NCI-H524 treated with DMSO at 0.1 percent for 48 hours (cell line): ENCODE measurements at regions not wholly inside any gene's neighbourhood (a gene's known extent, or its start where the extent isn't known, plus 50 kb on each side); places are given as distances from the start of the nearest gene placed in this dataset.
A peak's percentile ranks its signal among the peaks of the same experiment; 100 is the strongest.
"Not testable (repeated sequence)": the region's sequence is repeated elsewhere in the genome, so short reads cannot be mapped to it uniquely, and the experiment has no call there.

Experiments used
- DNase-seq: peaks from one replicate; lab custom pipeline; 2025; lab: John Stamatoyannopoulos, UW

- no peak for DNase-seq
Measured at GRCh38 chrX:115357326-115358120, 68.0 kb downstream of the LUZP4 start.

DNA sequence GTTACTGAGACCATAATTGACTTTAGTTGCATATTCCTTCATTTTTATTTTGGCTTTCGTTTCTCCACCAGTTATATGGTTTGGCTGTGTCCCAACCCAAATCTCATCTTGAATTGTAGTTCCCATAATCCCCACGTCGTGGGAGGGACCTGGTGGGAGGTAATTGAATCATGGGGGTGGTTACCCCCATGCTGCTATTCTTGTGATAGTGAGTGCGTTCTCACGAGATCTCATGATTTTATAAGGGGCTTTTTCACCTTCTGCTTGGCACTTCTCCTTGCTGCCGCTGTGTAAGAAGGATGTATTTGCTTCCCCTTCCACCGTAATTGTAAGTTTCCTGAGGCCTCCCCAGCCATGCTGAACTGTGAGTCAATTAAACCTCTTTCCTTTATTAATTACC lies 70.0 kb downstream of the LUZP4 start:
- DNase-seq: not testable (repeated sequence)

DNA sequence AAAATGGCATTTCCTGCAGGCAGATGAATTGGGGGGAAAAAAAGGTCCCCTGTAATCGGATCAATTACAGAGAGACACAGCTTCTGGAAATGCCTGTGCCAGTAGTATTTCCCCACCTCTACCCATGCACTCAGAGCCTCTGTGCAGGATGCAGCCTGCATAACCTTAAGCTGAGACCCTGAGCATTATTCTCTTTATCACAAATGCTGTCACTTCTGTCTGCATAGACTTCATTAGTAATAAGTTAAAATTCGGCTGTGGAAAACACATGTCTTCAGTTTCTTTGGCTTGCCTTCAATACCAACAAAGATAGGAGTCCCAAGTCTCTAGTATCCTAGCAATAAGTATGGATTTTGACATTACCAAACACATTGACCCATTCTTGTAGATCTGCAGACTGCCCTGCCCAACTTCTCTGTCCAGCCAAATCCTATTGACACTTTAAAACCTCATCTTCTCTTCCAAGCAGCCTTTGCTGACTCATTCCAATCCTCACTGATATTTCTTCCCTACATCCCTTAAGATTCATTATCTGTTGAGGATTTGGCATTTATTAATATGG lies 70.8 kb downstream of the LUZP4 start:
- no peak for DNase-seq

- peak; percentile 36 for DNase-seq
Measured at GRCh38 chrX:115362334-115363095, 73.0 kb downstream of the LUZP4 start.

DNA sequence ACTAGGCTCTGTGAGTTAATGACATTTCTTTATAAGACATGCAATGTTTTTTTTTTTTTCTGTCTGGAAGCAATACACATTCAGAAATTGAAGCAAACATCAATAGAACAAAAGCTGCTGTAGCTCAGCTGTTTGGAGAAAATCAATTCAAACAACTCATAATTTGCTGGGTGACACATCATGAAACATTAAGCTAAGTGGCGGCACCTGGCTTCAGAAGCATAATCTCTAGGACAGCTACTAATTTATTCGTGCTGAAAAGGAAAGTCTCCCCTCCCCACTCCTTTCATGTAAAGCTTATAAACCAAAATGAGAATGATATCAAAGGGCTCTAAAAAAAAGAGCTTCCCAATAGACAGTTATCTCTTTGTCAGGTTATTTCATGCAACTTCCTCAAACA lies 73.9 kb downstream of the LUZP4 start:
- no peak for DNase-seq

GRCh38 chrX:115363897-115364296 lies 74.4 kb downstream of the LUZP4 start:
- no peak for DNase-seq

DNA sequence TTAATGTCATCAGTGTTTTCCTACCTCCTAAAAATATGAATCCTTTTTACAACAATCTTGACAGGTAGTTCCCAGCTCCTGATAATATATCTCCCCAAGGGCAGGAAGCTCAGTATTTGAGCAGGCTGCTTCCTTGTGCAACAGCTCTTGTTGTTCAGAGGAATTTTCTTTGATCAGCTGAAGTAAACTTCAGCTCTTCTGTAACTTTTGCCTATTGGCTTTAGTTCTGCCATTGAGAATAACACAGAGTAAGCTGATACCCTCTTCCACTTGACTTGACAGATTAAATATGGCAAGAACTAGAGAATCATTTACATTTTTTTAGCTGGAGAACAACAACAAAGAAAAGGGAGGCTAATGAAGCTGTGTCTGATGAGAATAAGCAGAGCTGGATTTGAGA lies 75.2 kb downstream of the LUZP4 start:
- DNase-seq: no peak

DNA sequence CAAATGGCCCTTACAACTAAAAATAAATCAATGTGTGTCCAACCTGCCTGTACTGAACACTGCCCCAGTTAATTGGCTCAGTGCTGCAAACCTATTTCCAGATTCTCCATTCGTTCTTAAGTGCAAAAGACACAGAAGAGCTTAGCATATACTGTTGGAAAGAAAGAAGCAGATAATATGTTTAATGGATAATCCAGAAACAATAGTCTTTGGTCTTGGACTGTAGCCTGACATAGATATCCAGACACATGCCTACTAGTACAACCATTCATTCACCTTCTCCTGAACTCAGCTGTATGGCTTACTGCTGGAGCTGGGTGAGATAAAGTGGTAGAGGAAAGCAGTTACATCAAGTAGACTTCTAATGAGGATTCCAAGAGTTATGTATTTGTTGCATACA lies 77.0 kb downstream of the LUZP4 start:
- no peak for DNase-seq

DNA sequence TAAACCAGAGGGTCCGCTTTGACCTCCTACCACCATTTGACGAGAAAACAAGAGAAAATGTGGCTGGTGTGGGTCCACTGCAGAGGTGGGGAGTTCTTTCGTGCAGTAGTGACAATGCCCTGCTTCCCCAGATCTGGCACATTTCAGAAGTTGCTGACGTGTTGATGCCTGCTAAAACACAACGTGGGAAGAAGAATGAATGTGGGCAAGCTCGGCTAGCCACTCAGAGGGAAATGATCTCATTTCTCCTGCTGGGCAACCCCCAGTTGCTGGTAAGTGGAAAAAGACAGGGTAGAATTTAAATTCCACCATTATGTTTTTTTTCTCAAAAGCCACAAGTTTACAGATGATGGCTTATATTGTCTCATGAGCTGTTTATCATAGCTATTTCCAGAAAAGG lies 77.9 kb downstream of the LUZP4 start:
- DNase-seq: no peak

GRCh38 chrX:115367951-115368350 lies 78.4 kb downstream of the LUZP4 start:
- DNase-seq: no peak

DNA sequence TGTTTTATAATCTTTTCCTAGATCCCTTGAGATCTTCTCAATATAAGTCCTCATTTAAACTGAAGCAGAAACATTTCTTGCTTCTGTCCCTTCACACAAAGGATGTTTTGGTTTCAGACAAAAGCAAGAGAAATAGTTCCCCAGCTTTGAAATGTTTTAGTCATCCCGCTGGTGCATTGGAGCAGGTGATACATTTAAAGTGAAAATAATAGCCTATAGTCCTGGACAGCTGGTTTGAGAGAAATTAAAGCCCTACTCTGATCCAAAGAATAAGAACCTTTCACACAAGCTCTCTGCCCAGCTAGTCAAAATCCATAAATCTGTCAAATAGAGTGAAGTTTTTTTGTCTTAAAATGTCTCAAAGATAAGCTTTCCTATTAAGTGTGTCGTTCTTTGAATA lies 79.4 kb downstream of the LUZP4 start:
- no peak for DNase-seq

DNA sequence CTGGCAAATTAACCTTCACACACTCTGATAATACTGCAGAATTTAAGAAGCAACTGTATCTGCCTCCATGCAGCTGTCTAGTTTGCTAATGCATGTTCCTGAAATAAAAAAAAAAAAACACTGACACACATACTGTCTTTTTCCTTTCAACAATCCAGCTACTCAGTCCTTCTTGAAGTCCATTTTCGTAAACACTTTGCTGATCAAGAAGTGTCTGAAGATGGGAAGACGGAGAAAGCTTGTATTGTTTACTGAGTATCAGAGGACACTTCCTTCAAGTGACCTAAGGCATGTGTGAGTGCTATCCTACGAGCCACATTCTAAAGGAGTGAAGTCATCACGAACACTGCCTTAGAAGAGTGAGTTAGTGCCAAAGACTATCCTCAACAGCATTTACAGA lies 82.6 kb downstream of the LUZP4 start:
- no peak for DNase-seq

GRCh38 chrX:115373308-115373707 lies 83.8 kb downstream of the LUZP4 start:
- DNase-seq: no peak

- no peak for DNase-seq
Measured at GRCh38 chrX:115378471-115378870, 89.0 kb downstream of the LUZP4 start.

DNA sequence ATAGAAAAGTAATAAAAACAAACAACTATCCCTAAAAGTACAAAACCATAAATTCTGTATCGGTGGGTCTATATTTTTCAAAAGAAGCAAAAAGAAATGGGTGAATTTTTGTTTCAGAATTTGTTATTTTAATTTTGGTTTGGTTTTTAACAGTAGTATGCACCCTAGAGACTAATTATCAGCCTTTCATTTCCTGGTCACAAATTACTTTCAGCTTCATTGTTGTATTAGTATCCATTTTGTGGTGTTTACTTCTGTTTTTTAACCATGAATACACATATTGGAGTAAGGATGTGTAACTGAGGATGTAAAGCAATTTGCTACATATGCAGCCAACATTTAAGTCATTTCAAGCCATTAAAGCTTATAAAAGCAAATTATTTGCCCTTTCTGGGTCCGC lies 97.8 kb downstream of the LUZP4 start:
- no peak for DNase-seq

GRCh38 chrX:115388879-115389278 lies 99.4 kb downstream of the LUZP4 start:
- DNase-seq: no peak

GRCh38 chrX:115390078-115390477 lies 100.6 kb downstream of the LUZP4 start:
- no peak for DNase-seq

DNA sequence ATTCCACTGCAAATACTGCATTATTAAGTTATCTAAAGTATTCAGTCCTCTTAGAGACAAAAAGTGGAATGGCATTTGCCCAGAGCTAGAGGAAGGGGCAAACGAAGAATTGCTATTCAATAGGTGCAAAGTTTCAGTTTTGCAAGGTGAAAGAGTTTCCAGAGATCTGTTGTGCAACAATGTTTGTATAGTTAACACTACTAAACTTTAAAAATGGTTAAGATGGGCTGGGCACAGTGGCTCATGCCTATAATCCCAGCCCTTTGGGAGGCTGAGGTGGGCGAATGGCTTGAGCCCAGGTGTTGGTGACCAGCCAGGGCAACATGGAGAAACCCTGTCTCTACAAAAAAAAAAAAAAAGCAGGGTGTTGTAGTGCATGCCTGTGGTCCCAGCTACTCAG lies 102.5 kb downstream of the LUZP4 start:
- DNase-seq: no peak

- DNase-seq: no peak
Measured at GRCh38 chrX:115392871-115393270, 103.4 kb downstream of the LUZP4 start.

- DNase-seq: no peak
Measured at GRCh38 chrX:115393271-115393670, 103.8 kb downstream of the LUZP4 start.

DNA sequence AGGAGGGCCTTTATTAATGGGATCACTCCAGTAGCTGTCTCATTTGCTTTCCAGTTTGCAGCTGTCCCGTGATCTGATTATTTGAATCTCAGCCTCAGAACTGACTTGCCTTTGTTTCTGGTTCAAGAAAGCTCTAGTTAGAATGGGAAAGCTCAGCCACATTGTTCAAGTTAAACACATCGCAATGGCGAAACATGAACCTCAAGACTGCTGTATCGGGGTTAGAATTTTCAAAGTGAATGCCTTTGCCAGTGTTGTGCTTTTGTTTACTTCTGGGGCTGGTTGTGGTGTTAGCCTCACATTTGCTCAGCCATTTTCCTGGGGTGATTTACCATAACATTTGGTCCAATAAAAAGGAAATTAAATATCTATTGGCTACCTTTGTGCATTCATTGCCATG lies 105.3 kb downstream of the LUZP4 start:
- DNase-seq: not testable (repeated sequence)

DNA sequence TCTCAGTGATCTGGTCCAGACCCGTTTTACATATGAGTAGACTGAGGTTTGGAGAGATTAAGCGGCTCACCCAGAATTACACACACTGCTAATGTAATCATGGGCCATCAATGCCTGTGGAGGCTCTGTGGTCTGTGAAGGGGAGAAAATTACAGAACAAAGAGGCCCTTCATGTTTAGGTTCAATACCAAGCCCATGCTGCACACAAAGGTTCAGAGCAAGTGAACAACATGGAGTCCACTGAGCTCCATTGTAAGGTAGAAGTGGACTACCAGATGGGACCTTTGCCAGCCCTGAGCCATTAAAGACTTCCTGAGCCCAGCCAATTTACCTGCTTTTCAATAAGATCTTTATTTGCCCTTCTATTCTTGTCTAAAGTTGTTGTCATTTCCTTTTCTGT lies 109.8 kb downstream of the LUZP4 start:
- no peak for DNase-seq

GRCh38 chrX:115400960-115401359 lies 111.4 kb downstream of the LUZP4 start:
- no peak for DNase-seq
